Common myeloid progenitor, CD34-positive (primary cell): ENCODE measurements at regions not wholly inside any gene's neighbourhood (a gene's known extent, or its start where the extent isn't known, plus 50 kb on each side); places are given as distances from the start of the nearest gene placed in this dataset.

Experiments used
- CTCF ChIA-PET: fragments of 350-600 bp; sonication (Branson Sonifier 250); formaldehyde crosslinking; loops from one replicate; lab custom pipeline; 2021; ENCODE audit warnings: antibody characterized with exemption; lab: Charles Lee
- POLR2A ChIA-PET: fragments of 350-600 bp; sonication (Branson Sonifier 250); formaldehyde crosslinking; loops from one replicate; lab custom pipeline; 2021; ENCODE audit warnings: antibody characterized with exemption; lab: Charles Lee
- DNase-seq, 3 donors: peaks; one replicate each; pipeline versions ENCODE4 v3.0.0 to v3.0.0-alpha.2; 2013
- H3K27ac ChIP-seq, 2 experiments: 1 replicate in 1 of 2; 2 replicates in 1 of 2; pipeline ENCODE4 v1.7.0; 2013; ENCODE audit warnings: inconsistent platforms in 2 of 2, low read length in 2 of 2, mild to moderate bottlenecking in 2 of 2, low read depth in 1 of 2, moderate library complexity in 1 of 2; ENCODE audit not compliant: severe bottlenecking in 2 of 2, insufficient read depth in 1 of 2, poor library complexity in 1 of 2
- H3K27me3 ChIP-seq, 5 experiments: replicated peaks in 2 of 5; 1 replicate in 3 of 5; 2 replicates in 2 of 5; pipeline versions ENCODE4 v1.6.1 to v1.7.0; 2013; ENCODE audit warnings: low read length in 4 of 5, mild to moderate bottlenecking in 2 of 5, moderate library complexity in 2 of 5, inconsistent platforms in 1 of 5; ENCODE audit not compliant: insufficient read depth in 5 of 5, control insufficient read depth in 4 of 5
- H3K36me3 ChIP-seq, 4 experiments: 1 replicate in 2 of 4; 2 replicates in 2 of 4; pipeline versions ENCODE4 v1.6.1 to v1.7.0; 2013; ENCODE audit warnings: low read length in 3 of 4, control low read depth in 1 of 4, mild to moderate bottlenecking in 1 of 4; ENCODE audit not compliant: control insufficient read depth in 4 of 4, insufficient read depth in 4 of 4
- H3K4me1 ChIP-seq, 4 experiments: 1 replicate in 3 of 4; 2 replicates in 1 of 4; pipeline versions ENCODE4 v1.6.1 to v1.7.1; 2013; ENCODE audit warnings: low read length in 3 of 4, mild to moderate bottlenecking in 3 of 4, control low read depth in 1 of 4, inconsistent platforms in 1 of 4, moderate library complexity in 1 of 4; ENCODE audit not compliant: control insufficient read depth in 4 of 4, insufficient read depth in 4 of 4; ENCODE audit errors: control extremely low read depth in 1 of 4
- H3K4me3 ChIP-seq, 7 experiments: 1 replicate in 4 of 7; 2 replicates in 3 of 7; pipeline versions ENCODE4 v1.5.1 to v1.7.0; 2013; ENCODE audit warnings: mild to moderate bottlenecking in 7 of 7, low read length in 6 of 7, moderate library complexity in 6 of 7, inconsistent platforms in 2 of 7, low read depth in 2 of 7, control low read depth in 1 of 7; ENCODE audit not compliant: insufficient read depth in 4 of 7, control insufficient read depth in 1 of 7; ENCODE audit errors: extremely low read depth in 1 of 7
- H3K9me3 ChIP-seq, 5 experiments: 1 replicate in 4 of 5; 2 replicates in 1 of 5; pipeline versions ENCODE4 v1.6.1 to v1.7.1; 2013; ENCODE audit warnings: low read length in 4 of 5, mild to moderate bottlenecking in 2 of 5, inconsistent platforms in 1 of 5, low read depth in 1 of 5, moderate library complexity in 1 of 5; ENCODE audit not compliant: control insufficient read depth in 4 of 5, insufficient read depth in 2 of 5; ENCODE audit errors: control extremely low read depth in 1 of 5
- WGBS: methylation state at CpG from one replicate; pipeline ENCODE4 v1.1.5; 2013; ENCODE audit not compliant: insufficient coverage; 5-methylcytosine and 5-hydroxymethylcytosine counted together

GRCh38 chr15:62847900-62848489 is 194.6 kb upstream of the TPM1 start:
- no peak overlapping the region for H3K4me3 ChIP-seq
- H3K9me3 ChIP-seq = no peaks in the 10 kb centered on the region
- no peaks in the 10 kb centered on the region for H3K4me1 ChIP-seq
- peaks cover 0 to 4% (median 4%) of the 10 kb centered on the region in 5 experiments for H3K27me3 ChIP-seq
- 93% methylated on average over 5 of the region's 7 CpGs for WGBS
- ChIA-PET CTCF (no interaction called here), POLR2A (no interaction called here)
- peak; percentile 20 to 44 (median 28) for DNase-seq
- H3K27ac ChIP-seq = no peak overlapping the region
- H3K36me3 ChIP-seq = no peaks in the 10 kb centered on the region

GRCh38 chr15:62848632-62849050 is 193.9 kb upstream of the TPM1 start:
- ChIA-PET CTCF (no interaction called here), POLR2A (no interaction called here)
- Histone ChIP-seq H3K4me1 (no peaks in the 10 kb centered on the region), H3K9me3 (no peaks in the 10 kb centered on the region), H3K36me3 (no peaks in the 10 kb centered on the region), H3K27ac (no peak overlapping the region), H3K4me3 (no peak overlapping the region), H3K27me3 (peaks cover 0 to 4% (median 4%) of the 10 kb centered on the region in 5 experiments)
- 36% methylated on average over 3 of the region's 5 CpGs for WGBS
- DNase-seq = no peak

- H3K4me1 ChIP-seq = no peaks in the 10 kb centered on the region
- 60% methylated on average over 3 of the region's 4 CpGs for WGBS
- no peak overlapping the region for H3K4me3 ChIP-seq
- peaks cover 0 to 4% (median 4%) of the 10 kb centered on the region in 5 experiments for H3K27me3 ChIP-seq
- ChIA-PET POLR2A (no interaction called here), CTCF (no interaction called here)
- no peaks in the 10 kb centered on the region for H3K36me3 ChIP-seq
- H3K27ac ChIP-seq = no peak overlapping the region
- DNase-seq = no peak
- H3K9me3 ChIP-seq = no peaks in the 10 kb centered on the region
Measured at GRCh38 chr15:62849316-62850106, 193.0 kb upstream of the TPM1 start.

- no peaks in the 10 kb centered on the region for H3K4me1 ChIP-seq
- CTCF ChIA-PET = no interaction called here
Measured at GRCh38 chr15:62850318-62850717, 192.2 kb upstream of the TPM1 start.

GRCh38 chr15:62850791-62851291 is 191.7 kb upstream of the TPM1 start:
- Histone ChIP-seq H3K4me1 (no peaks in the 10 kb centered on the region), H3K4me3 (no peak overlapping the region), H3K27me3 (peaks cover 0 to 6% (median 4%) of the 10 kb centered on the region in 5 experiments), H3K36me3 (no peaks in the 10 kb centered on the region), H3K9me3 (no peaks in the 10 kb centered on the region), H3K27ac (no peak overlapping the region)
- no peak for DNase-seq
- ChIA-PET POLR2A (no interaction called here), CTCF (no interaction called here)
- WGBS = 95% methylated on average over 6 of the region's 9 CpGs

More at GRCh38 chr15:62850318-62850717, 192.2 kb upstream of the TPM1 start:
- no peaks in the 10 kb centered on the region for H3K36me3 ChIP-seq
- POLR2A ChIA-PET = no interaction called here
- DNase-seq = no peak
- no peaks in the 10 kb centered on the region for H3K9me3 ChIP-seq
- WGBS = 96% methylated on average over 6 of the region's 9 CpGs
- no peak overlapping the region for H3K4me3 ChIP-seq
- H3K27me3 ChIP-seq = peaks cover 0 to 6% (median 4%) of the 10 kb centered on the region in 5 experiments
- H3K27ac ChIP-seq = no peak overlapping the region

- WGBS = 91% methylated on average over 4 of the region's 5 CpGs
- ChIA-PET CTCF (no interaction called here), POLR2A (no interaction called here)
- Histone ChIP-seq H3K36me3 (no peaks in the 10 kb centered on the region), H3K9me3 (no peaks in the 10 kb centered on the region), H3K4me3 (no peak overlapping the region), H3K4me1 (no peaks in the 10 kb centered on the region), H3K27ac (no peak overlapping the region), H3K27me3 (peaks cover 0 to 6% (median 1%) of the 10 kb centered on the region in 5 experiments)
- DNase-seq = no peak
Measured at GRCh38 chr15:62853114-62853840, 189.3 kb upstream of the TPM1 start.
